Testis (tissue), 2 donors: ENCODE measurements at regions not wholly inside any gene's neighbourhood (a gene's known extent, or its start where the extent isn't known, plus 50 kb on each side); places are given as distances from the start of the nearest gene placed in this dataset.

Experiments used
- DNase-seq: peaks from one replicate; pipeline ENCODE4 v3.0.0-alpha.2; 2019
- H3K27ac ChIP-seq, 2 donors: fragments of 200-600 bp; sonication (generic); one replicate each; pipeline ENCODE4 v1.5.1; 2019
- H3K27me3 ChIP-seq: fragments of 200-600 bp; sonication (generic); one replicate; pipeline ENCODE4 v1.5.1; 2019
- H3K36me3 ChIP-seq: fragments of 200-600 bp; sonication (generic); one replicate; pipeline ENCODE4 v1.5.1; 2017; ENCODE audit warnings: low read depth; ENCODE audit errors: missing control alignments
- H3K4me1 ChIP-seq: fragments of 200-600 bp; sonication (generic); one replicate; pipeline ENCODE4 v1.5.1; 2019
- H3K4me3 ChIP-seq, 2 donors: fragments of 200-600 bp; sonication (generic); one replicate each; pipeline ENCODE4 v1.5.1; 2017 to 2019
- H3K9me3 ChIP-seq: fragments of 200-600 bp; sonication (generic); one replicate; pipeline ENCODE4 v1.5.1; 2017
- CTCF ChIP-seq, 3 experiments: fragments of 450-650 bp in 2 of 3; fragments of 200-600 bp in 1 of 3; sonication (generic) in 1 of 3; IDR thresholded peaks; one replicate each; pipeline ENCODE4 v1.5.1; 2016 to 2019; ENCODE audit warnings: antibody characterized with exemption in 3 of 3, mild to moderate bottlenecking in 2 of 3, moderate library complexity in 1 of 3
- POLR2A ChIP-seq: fragments of 450-650 bp; IDR thresholded peaks from one replicate; pipeline ENCODE4 v1.6.1; 2017; ENCODE audit warnings: antibody characterized with exemption, mild to moderate bottlenecking, moderate library complexity
- WGBS, 2 donors: methylation state at CpG; one replicate each; pipeline ENCODE4 v1.1.5; 2018; 5-methylcytosine and 5-hydroxymethylcytosine counted together
- intact Hi-C: fragments of 100-400 bp; cut with DNase I; formaldehyde crosslinking; loops from one replicate; pipeline ENCODE4 v1.15.1; 2023; ENCODE audit warnings: low total_unique reads

GRCh38 chr7:124413029-124413428 lies 352.6 kb downstream of the GPR37 start:
- intact Hi-C loops: no loop called here

GRCh38 chr7:124412531-124412930 lies 353.1 kb downstream of the GPR37 start:
- WGBS, 2 donors: 39 to 47% methylated on average over 6 of the region's 6 CpGs

More at GRCh38 chr7:124413029-124413428, 352.6 kb downstream of the GPR37 start:
- Histone ChIP-seq H3K4me3 (no peak overlapping the region), H3K9me3 (no peaks in the 10 kb centered on the region), H3K27me3 (no peaks in the 10 kb centered on the region), H3K36me3 (no peaks in the 10 kb centered on the region), H3K27ac (no peak overlapping the region), H3K4me1 (no peaks in the 10 kb centered on the region)
- TF ChIP-seq POLR2A: no peak
- no peak for TF ChIP-seq CTCF (IDR thresholded peaks at IDR 0.05)
- no peak for DNase-seq
- WGBS, 2 donors: 58% methylated on average over 3 of the region's 3 CpGs

GRCh38 chr7:124411796-124412195 lies 353.8 kb downstream of the GPR37 start:
- 25 to 27% methylated on average over 7 of the region's 7 CpGs for WGBS, 2 donors
- H3K4me3 ChIP-seq: no peak overlapping the region
- H3K36me3 ChIP-seq: no peaks in the 10 kb centered on the region
- peak; percentile 18 for DNase-seq
- H3K9me3 ChIP-seq: no peaks in the 10 kb centered on the region
- H3K27ac ChIP-seq: no peak overlapping the region
- no peaks in the 10 kb centered on the region for H3K4me1 ChIP-seq
- H3K27me3 ChIP-seq: no peaks in the 10 kb centered on the region
- TF ChIP-seq CTCF (IDR thresholded peaks at IDR 0.05) (no peak), POLR2A (no peak)
- intact Hi-C loops: no loop called here

More at GRCh38 chr7:124412531-124412930, 353.1 kb downstream of the GPR37 start:
- intact Hi-C loops: no loop called here
- TF ChIP-seq POLR2A (no peak), CTCF (IDR thresholded peaks at IDR 0.05) (no peak)
- Histone ChIP-seq H3K9me3 (no peaks in the 10 kb centered on the region), H3K27ac (no peak overlapping the region), H3K4me3 (no peak overlapping the region), H3K27me3 (no peaks in the 10 kb centered on the region), H3K36me3 (no peaks in the 10 kb centered on the region), H3K4me1 (no peaks in the 10 kb centered on the region)
- no peak for DNase-seq

DNA sequence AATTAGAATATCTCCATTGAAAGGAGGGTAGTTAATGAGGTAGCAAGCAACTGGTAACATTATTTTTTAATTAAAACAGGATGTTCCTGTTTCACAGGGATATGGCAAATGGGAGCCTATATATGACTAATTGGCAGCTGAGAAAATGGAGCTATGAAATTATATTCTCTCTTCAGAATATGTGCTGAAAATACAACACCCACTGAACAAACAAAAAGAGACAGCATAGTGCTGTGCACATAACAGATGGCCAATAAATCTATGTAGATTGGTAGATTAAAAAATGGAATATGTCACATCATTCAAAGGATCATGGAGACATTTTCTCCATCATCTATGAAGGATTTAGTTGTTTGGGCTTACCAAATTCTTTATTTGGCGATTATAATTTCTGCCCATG lies 362.0 kb downstream of the GPR37 start:
- no peak for DNase-seq
- no peaks in the 10 kb centered on the region for H3K4me1 ChIP-seq
- intact Hi-C loops: no loop called here
- no peaks in the 10 kb centered on the region for H3K9me3 ChIP-seq
- 92 to 93% methylated on average over 1 of the region's 1 CpG for WGBS, 2 donors
- no peak overlapping the region for H3K4me3 ChIP-seq
- H3K36me3 ChIP-seq: no peaks in the 10 kb centered on the region
- no peak overlapping the region for H3K27ac ChIP-seq
- H3K27me3 ChIP-seq: no peaks in the 10 kb centered on the region
- TF ChIP-seq CTCF (IDR thresholded peaks at IDR 0.05) (no peak), POLR2A (no peak)

DNA sequence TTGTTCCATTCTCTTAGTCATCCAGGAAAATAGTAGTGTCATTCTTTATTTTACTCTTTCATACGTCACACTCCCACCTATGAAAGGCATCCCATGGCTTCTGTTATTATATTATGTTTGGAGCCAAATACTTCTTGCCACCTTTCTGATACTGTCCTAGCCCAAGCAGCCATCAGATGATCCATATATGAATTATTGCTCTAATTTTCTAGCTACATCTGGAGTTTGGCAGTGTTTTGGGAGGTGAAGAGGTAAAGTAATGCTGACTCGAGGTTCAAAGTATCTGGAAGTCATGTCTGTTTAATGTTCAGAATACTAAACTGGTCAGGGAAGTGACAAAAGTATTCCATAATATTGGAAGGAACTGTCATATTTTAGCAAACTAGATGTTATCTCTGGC lies 362.5 kb downstream of the GPR37 start:
- WGBS, 2 donors: 80 to 84% methylated on average over 2 of the region's 2 CpGs
- no peak for DNase-seq
- Histone ChIP-seq H3K27me3 (no peaks in the 10 kb centered on the region), H3K36me3 (no peaks in the 10 kb centered on the region), H3K27ac (no peak overlapping the region), H3K9me3 (no peaks in the 10 kb centered on the region), H3K4me3 (no peak overlapping the region), H3K4me1 (no peaks in the 10 kb centered on the region)
- intact Hi-C loops: no loop called here
- no peak for TF ChIP-seq CTCF (IDR thresholded peaks at IDR 0.05)
- no peak for TF ChIP-seq POLR2A
